ENCODE measurements at regions not wholly inside any gene's neighbourhood (a gene's known extent, or its start where the extent isn't known, plus 50 kb on each side); places are given as distances from the start of the nearest gene placed in this dataset.

GRCh38 chr13:107069108-107069776 lies 501.3 kb upstream of the ARGLU1 start:
- DNase-seq: no peak

- DNase-seq: no peak
These were observed 499.4 kb upstream of the ARGLU1 start for GRCh38 chr13:107067381-107067780.

- no peak for DNase-seq
These were observed 498.4 kb upstream of the ARGLU1 start for GRCh38 chr13:107066355-107066754.

GRCh38 chr13:107065036-107065435 lies 497.1 kb upstream of the ARGLU1 start:
- no peak for DNase-seq

GRCh38 chr13:107057028-107057631 lies 489.2 kb upstream of the ARGLU1 start:
- no peak for DNase-seq

GRCh38 chr13:107043021-107043956 lies 475.4 kb upstream of the ARGLU1 start:
- DNase-seq: no peak

GRCh38 chr13:107035778-107036177 lies 467.8 kb upstream of the ARGLU1 start:
- no peak for DNase-seq

- DNase-seq: no peak
These were observed 467.2 kb upstream of the ARGLU1 start for GRCh38 chr13:107035186-107035585.

- no peak for DNase-seq
These were observed 466.4 kb upstream of the ARGLU1 start for GRCh38 chr13:107034236-107034872.

GRCh38 chr13:107031716-107032115 lies 463.8 kb upstream of the ARGLU1 start:
- no peak for DNase-seq

- no peak for DNase-seq
These were observed 460.8 kb upstream of the ARGLU1 start for GRCh38 chr13:107028751-107029150.

- DNase-seq: no peak
These were observed 458.1 kb upstream of the ARGLU1 start for GRCh38 chr13:107025991-107026390.

GRCh38 chr13:107023335-107023734 lies 455.4 kb upstream of the ARGLU1 start:
- DNase-seq: no peak

- DNase-seq: no peak
These were observed 452.5 kb upstream of the ARGLU1 start for GRCh38 chr13:107020393-107020792.

GRCh38 chr13:107018285-107018684 lies 450.3 kb upstream of the ARGLU1 start:
- DNase-seq: no peak

- DNase-seq: no peak
These were observed 438.7 kb upstream of the ARGLU1 start for GRCh38 chr13:107006661-107007060.

GRCh38 chr13:107005577-107005976 lies 437.6 kb upstream of the ARGLU1 start:
- no peak for DNase-seq

GRCh38 chr13:107003911-107004310 lies 436.0 kb upstream of the ARGLU1 start:
- DNase-seq: no peak

GRCh38 chr13:106998664-106999063 lies 430.7 kb upstream of the ARGLU1 start:
- DNase-seq: no peak

GRCh38 chr13:106997696-106998095 lies 429.8 kb upstream of the ARGLU1 start:
- DNase-seq: no peak

GRCh38 chr13:106996867-106997618 lies 429.1 kb upstream of the ARGLU1 start:
- no peak for DNase-seq

GRCh38 chr13:106990594-106990993 lies 422.7 kb upstream of the ARGLU1 start:
- DNase-seq: no peak

All from suppressor macrophage treated with lipopolysaccharide for 1 hour (primary cell).